Progenitor cell of endocrine pancreas (in vitro differentiated cells): ENCODE measurements at regions not wholly inside any gene's neighbourhood (a gene's known extent, or its start where the extent isn't known, plus 50 kb on each side); places are given as distances from the start of the nearest gene placed in this dataset.

ENCODE experiments used
- DNase-seq: peaks from one replicate; pipeline ENCODE4 v3.0.0; 2021; ENCODE audit warnings: low spot score; ENCODE audit not compliant: unreplicated experiment
- H3K27ac Mint-ChIP-seq: 2 replicates; pipeline ENCODE4 v1.8.0; 2021; ENCODE audit warnings: mild to moderate bottlenecking, moderate library complexity, mixed read lengths
- H3K27me3 Mint-ChIP-seq: 2 replicates; pipeline ENCODE4 v1.8.0; 2021; ENCODE audit warnings: mixed read lengths
- H3K36me3 Mint-ChIP-seq: 2 replicates; pipeline ENCODE4 v1.8.0; 2022; ENCODE audit warnings: mixed read lengths; ENCODE audit not compliant: insufficient read depth
- H3K4me1 Mint-ChIP-seq: 2 replicates; pipeline ENCODE4 v1.8.0; 2021; ENCODE audit warnings: low read depth, mixed read lengths
- H3K4me3 Mint-ChIP-seq: 2 replicates; pipeline ENCODE4 v1.8.0; 2021; ENCODE audit warnings: low read depth, mild to moderate bottlenecking, moderate library complexity, mixed read lengths
- H3K9me3 Mint-ChIP-seq: 2 replicates; pipeline ENCODE4 v1.8.0; 2021; ENCODE audit warnings: low read depth, mixed read lengths
- CTCF ChIP-seq: fragments of 200-600 bp; sonication (generic); IDR thresholded peaks from one replicate; pipeline ENCODE4 v1.5.0; 2021; ENCODE audit warnings: antibody characterized with exemption, mild to moderate bottlenecking; ENCODE audit not compliant: unreplicated experiment

GRCh38 chr4:119706804-119707203 is 78.2 kb upstream of the PDE5A start:
- peaks cover 7% of the 10 kb centered on the region for H3K4me1 Mint-ChIP-seq
- H3K9me3 Mint-ChIP-seq: peaks cover 15% of the 10 kb centered on the region
- no peak for TF ChIP-seq CTCF
- DNase-seq: no peak
- peaks cover 9% of the 10 kb centered on the region for H3K36me3 Mint-ChIP-seq
- H3K4me3 Mint-ChIP-seq: no peak overlapping the region
- no peaks in the 10 kb centered on the region for H3K27me3 Mint-ChIP-seq
- H3K27ac Mint-ChIP-seq: no peak overlapping the region

GRCh38 chr4:119697887-119698393 is 69.3 kb upstream of the PDE5A start:
- no peak for DNase-seq
- H3K9me3 Mint-ChIP-seq: peaks cover 11% of the 10 kb centered on the region
- H3K4me3 Mint-ChIP-seq: no peak overlapping the region
- peaks cover 6% of the 10 kb centered on the region for H3K36me3 Mint-ChIP-seq
- H3K27ac Mint-ChIP-seq: peak overlapping the region; percentile 97
- H3K4me1 Mint-ChIP-seq: peaks cover 38% of the 10 kb centered on the region
- TF ChIP-seq CTCF: no peak
- no peaks in the 10 kb centered on the region for H3K27me3 Mint-ChIP-seq

- peaks cover 39% of the 10 kb centered on the region for H3K4me1 Mint-ChIP-seq
- H3K27ac Mint-ChIP-seq: peak overlapping the region; percentile 77
- DNase-seq: no peak
- TF ChIP-seq CTCF: no peak
- H3K27me3 Mint-ChIP-seq: no peaks in the 10 kb centered on the region
- H3K4me3 Mint-ChIP-seq: no peak overlapping the region
- H3K36me3 Mint-ChIP-seq: peaks cover 6% of the 10 kb centered on the region
- H3K9me3 Mint-ChIP-seq: peaks cover 10% of the 10 kb centered on the region
Observed at GRCh38 chr4:119696963-119697362, 68.4 kb upstream of the PDE5A start.

GRCh38 chr4:119695216-119695615 is 66.6 kb upstream of the PDE5A start:
- Mint-ChIP-seq H3K9me3 (peaks cover 22% of the 10 kb centered on the region), H3K4me3 (no peak overlapping the region), H3K27ac (no peak overlapping the region), H3K27me3 (no peaks in the 10 kb centered on the region), H3K36me3 (peaks cover 14% of the 10 kb centered on the region), H3K4me1 (peaks cover 37% of the 10 kb centered on the region)
- no peak for DNase-seq
- TF ChIP-seq CTCF: no peak

- Mint-ChIP-seq H3K4me1 (peaks cover 30% of the 10 kb centered on the region), H3K9me3 (peaks cover 20% of the 10 kb centered on the region), H3K27ac (peak overlapping the region; percentile 26), H3K27me3 (no peaks in the 10 kb centered on the region), H3K36me3 (peaks cover 10% of the 10 kb centered on the region), H3K4me3 (no peak overlapping the region)
- TF ChIP-seq CTCF: no peak
- DNase-seq: no peak
Observed at GRCh38 chr4:119693126-119693525, 64.5 kb upstream of the PDE5A start.
